Stimulated activated CD8-positive, alpha-beta memory T cell treated with anti-CD3 and anti-CD28 coated beads, Interleukin-7, amount 100 ng/mL, for 48 hours (primary cell): ENCODE measurements at regions not wholly inside any gene's neighbourhood (a gene's known extent, or its start where the extent isn't known, plus 50 kb on each side); places are given as distances from the start of the nearest gene placed in this dataset.

Experiments used
- DNase-seq, 2 donors: peaks; one replicate each; pipeline ENCODE4 v3.0.0-alpha.2; 2020; ENCODE audit warnings: low read depth in 1 of 2; ENCODE audit errors: extremely low read depth in 1 of 2

DNA sequence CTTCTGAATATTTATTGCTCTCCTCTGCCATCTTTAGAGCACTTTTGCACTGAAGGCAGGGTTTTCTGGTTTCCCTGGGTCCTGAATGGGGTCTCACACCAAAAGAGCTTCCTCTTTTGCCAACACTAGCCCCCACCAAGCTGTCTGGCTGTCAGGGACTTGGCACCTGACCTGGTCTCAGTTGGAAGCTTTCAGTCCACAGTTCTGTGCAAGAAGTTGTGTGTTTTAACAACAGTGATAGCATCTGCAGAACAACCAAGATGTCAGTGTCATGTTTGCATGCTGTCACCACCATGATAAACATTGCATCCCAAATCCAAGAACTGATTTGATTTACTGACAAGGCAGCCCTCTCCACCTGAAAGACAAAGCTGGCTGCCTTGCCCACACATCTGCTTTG is 448.5 kb upstream of the CCL2 start:
- no peak for DNase-seq

DNA sequence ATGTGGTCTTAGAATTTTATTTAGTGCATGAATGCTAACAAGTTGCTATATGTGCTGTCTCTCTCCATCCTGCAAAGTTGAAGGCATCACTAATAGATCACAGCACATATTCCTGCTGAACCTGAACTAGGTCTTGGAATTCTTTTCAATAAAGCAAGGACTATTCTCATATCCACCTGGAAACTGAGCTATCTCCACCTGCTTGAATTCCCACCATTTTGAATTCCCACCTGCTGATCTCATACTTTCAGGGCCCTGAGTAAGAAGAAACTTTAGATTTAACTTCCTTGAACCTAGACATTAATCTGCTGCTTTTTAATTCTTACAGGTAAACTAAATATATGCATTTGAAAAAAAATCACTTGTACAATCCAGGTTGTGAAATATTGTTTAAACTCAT is 445.3 kb upstream of the CCL2 start:
- DNase-seq, result no peak

DNA sequence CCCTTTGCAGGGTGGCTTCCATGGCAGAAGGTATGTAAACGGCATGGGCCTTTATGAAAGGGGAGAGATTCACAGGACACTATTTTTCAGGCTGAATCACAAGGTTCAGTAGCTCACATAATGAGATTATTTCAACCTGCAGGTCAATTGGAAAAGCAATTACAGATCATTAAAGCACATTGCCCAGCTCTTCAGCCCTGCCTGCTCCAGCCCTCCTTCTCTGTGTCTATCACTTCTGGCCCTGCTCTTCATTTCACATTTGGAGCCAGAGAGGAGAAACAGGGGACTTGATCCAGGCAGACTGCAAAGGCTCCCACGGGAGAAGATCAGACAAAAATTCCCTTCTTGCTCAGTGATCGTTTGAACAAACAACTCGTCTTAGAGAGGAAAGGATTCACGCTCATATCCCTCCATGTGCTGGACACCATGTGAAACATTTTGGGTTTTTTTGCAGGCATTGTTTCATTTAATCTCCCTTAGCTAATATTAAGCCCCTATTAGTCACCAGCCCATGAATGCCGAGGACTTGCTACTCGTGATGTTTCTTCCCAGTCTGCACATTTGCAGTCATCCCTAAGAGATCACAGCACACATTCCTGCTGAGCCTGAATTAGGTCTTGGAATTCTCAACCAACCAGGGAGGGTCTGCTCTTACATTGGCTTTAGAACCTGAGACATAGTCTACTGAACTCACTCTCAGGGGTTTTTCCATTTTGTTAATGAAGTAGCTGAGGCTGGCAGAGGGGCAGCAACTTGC is 443.9 kb upstream of the CCL2 start:
- no peak for DNase-seq

DNA sequence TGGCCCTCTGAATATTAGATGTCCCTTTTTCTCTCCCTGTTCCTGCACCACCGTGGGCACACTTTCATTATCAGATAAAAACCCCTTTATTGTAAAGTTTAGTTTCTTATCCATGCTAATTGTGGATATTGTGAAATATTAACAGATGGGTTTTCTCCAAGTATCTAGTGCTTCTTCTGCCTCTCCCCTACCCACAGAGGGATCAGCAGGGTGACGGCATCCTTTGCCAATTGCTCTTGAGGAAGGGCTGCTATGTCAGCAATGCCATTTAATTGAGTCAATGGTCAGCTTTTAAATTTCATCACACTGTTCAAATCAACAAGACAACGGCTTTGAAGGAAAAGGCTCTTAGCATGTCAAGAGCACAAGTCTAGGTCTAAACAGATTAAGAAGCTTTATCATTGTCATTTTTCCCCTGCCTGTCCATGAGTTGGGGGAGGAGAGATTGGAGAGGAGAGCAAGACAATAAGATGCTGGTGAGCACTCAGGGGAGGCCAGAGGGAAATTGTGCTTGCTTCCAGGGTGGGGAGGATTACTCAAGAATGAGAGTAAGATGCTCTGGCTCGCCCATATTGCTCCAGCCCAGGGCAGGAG is 443.0 kb upstream of the CCL2 start:
- no peak for DNase-seq

DNA sequence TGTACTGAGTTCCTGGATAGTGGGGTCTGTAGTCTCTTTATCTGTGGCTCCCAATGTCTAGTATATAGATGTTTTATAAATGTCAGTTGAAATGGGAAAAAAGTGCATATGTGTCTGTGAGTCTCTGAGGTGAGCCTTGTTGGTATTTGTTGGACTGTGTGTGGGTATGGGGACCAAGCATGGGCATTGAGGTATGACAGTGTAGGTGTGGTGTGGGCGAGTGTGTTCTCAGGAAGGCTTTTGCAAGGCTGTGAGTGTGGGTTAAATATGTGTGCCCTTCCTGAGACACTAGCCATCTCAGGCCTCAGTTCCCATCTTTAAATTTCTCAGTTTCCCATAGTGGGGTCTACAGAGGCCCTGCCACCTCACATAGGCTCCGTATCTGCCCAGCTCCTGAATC is 440.2 kb upstream of the CCL2 start:
- no peak for DNase-seq

- no peak for DNase-seq
Observed at GRCh38 chr17:33816036-33816435, 439.0 kb upstream of the CCL2 start.

- DNase-seq, result no peak
Observed at GRCh38 chr17:33816842-33817617, 438.1 kb upstream of the CCL2 start.

- no peak for DNase-seq
Observed at GRCh38 chr17:33819539-33819938, 435.5 kb upstream of the CCL2 start.

DNA sequence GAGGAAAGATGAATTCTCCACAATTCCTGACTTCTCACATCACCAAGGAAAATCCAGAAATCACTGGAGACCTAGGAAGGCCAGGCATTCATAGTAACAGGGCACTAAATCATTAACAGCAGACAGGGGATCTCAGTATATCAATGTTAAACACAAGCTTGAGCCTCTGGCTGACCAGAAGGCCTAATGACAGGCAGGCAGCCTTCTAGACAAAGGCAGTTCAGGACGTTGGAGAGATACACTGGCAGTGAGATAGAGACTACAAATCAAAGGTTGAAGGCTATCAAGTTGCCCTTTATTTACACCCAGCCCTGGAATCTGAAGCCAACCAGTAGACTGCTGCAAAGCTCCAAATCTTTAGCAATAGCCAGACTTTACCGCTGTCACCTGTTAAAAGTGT is 422.8 kb upstream of the CCL2 start:
- no peak for DNase-seq

- no peak for DNase-seq
Observed at GRCh38 chr17:33837281-33837680, 417.8 kb upstream of the CCL2 start.

- DNase-seq, result no peak
Observed at GRCh38 chr17:33838281-33838680, 416.8 kb upstream of the CCL2 start.

GRCh38 chr17:33847900-33848299 is 407.2 kb upstream of the CCL2 start:
- no peak for DNase-seq

DNA sequence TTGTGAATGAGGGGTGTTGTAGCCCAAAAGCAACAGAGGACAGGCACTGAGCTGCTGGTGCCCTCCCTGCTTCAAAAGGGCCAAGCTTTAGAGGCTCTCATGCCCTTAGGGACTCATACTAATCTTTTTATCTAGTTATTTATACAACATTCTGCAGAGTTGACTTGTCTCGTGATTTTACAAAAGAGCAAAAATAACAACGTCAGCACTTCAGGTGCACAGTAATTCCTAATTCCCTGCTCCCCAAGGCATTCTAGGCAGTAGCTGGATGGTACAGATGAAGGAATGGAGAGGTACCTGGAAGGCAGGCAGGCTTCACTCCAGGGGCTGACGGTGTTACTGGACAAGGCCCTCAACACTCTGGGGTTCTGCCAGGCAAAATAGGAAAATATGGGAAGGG is 406.7 kb upstream of the CCL2 start:
- DNase-seq, result no peak

GRCh38 chr17:33854596-33854995 is 400.5 kb upstream of the CCL2 start:
- DNase-seq, result no peak

- no peak for DNase-seq
Observed at GRCh38 chr17:33858121-33858520, 397.0 kb upstream of the CCL2 start.

- DNase-seq, result no peak
Observed at GRCh38 chr17:33858682-33859081, 396.4 kb upstream of the CCL2 start.

DNA sequence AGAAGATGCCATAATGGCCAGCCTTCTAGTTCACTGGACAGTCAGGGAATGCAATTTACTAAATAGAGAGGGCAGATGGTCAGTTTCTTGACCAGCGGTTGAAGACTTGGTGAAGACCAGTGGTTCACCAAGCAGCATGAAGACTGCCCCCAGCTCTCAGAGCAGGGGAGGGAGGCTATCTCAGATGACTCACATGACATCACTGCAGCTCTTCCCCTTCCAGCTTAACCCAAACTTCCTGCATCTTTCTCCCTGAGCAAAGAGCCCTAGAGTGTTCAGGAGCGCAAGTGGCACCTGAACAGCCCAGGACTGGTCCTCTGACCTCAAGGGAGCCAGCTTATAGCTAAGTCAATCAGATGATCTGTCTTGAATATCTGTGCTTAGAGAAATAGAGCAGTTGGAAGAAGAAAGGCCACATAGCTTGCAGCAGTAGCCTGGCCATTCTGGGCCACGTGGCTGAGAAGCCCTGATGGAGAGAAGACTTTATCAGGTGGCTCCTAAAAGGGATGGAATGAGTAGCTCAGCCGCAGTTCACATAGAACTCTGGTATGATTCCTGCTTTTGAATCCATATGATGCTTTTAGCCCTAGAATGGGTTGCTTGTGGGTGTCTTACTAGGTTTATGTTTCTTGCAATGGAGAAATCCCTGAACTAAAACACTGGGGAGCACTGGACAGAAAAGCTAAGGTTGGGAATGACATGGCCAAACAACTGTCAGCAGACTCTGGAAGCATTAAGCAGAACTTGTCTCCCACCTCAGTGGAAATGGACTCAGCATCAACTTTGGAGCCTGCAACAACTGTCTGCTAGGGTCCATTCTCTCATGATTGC is 392.1 kb upstream of the CCL2 start:
- DNase-seq, result no peak

- no peak for DNase-seq
Observed at GRCh38 chr17:33864758-33865229, 390.3 kb upstream of the CCL2 start.

- no peak for DNase-seq
Observed at GRCh38 chr17:33868899-33869298, 386.2 kb upstream of the CCL2 start.

DNA sequence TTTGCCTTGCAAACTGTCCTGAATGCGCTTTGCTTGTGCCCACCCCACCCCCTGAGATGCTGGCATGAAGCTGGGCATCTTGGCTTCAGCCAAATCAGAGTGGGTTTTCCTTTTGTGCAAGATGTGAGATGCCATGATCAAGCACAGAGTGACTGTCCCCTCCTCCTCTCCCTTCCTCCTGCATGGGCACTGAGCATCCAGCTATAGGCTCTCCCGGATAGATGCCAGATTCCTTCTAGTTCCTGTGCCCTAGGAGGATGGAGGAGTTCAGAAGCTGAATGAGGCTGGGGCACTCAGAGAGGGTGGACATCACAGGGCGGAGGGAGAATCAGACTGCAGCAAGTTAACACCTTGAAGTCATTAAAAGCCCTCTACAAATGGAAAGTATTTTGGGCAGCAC is 384.1 kb upstream of the CCL2 start:
- no peak for DNase-seq
